Nephron (organoid): ENCODE measurements at regions not wholly inside any gene's neighbourhood (a gene's known extent, or its start where the extent isn't known, plus 50 kb on each side); places are given as distances from the start of the nearest gene placed in this dataset.

Experiments used
- H3K27ac Mint-ChIP-seq, 3 experiments: 2 replicates each; pipeline ENCODE4 v1.8.0; 2020; ENCODE audit warnings: mixed read lengths in 3 of 3, mild to moderate bottlenecking in 2 of 3, moderate library complexity in 1 of 3
- H3K27me3 Mint-ChIP-seq: 2 replicates; pipeline ENCODE4 v1.8.0; 2021; ENCODE audit warnings: low read depth, mild to moderate bottlenecking, moderate library complexity, mixed read lengths
- H3K36me3 Mint-ChIP-seq: 2 replicates; pipeline ENCODE4 v1.8.0; 2020; ENCODE audit warnings: low read depth, mixed read lengths
- H3K4me1 Mint-ChIP-seq: 2 replicates; pipeline ENCODE4 v1.8.0; 2020; ENCODE audit warnings: mixed read lengths
- H3K4me3 Mint-ChIP-seq, 3 experiments: 2 replicates each; pipeline ENCODE4 v1.8.0; 2020; ENCODE audit warnings: mild to moderate bottlenecking in 3 of 3, mixed read lengths in 3 of 3, moderate library complexity in 2 of 3
- H3K9me3 Mint-ChIP-seq: 2 replicates; pipeline ENCODE4 v1.8.0; 2020; ENCODE audit warnings: mixed read lengths
- TF ChIP-seq, protein P1 (sequence below), 3 experiments: fragments of 200-600 bp; sonication (generic); IDR thresholded peaks; one replicate each; pipeline ENCODE4 v1.5.0; 2021; ENCODE audit warnings: antibody characterized with exemption in 3 of 3; ENCODE audit not compliant: unreplicated experiment in 3 of 3

DNA sequence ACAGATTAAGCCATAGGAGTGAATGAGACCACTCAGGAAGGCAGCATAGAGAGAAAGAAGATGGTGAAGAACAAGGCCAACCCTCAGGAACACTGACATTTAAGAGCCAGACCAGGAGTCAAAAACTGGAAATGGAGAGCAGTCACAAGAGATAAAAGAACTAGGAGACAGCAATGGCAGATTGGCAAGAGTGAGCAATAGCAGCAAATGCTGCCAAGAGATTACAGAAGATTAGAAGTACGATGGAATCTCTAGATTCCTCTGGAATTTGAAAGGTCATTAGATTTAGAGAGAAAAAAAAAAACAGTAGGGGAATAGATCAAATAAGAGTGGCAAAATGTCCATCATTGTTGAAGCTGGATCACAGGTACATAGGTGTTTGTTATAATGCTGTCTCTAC lies 73.4 kb upstream of the SLC44A1 start:
- TF ChIP-seq, protein P1, sequence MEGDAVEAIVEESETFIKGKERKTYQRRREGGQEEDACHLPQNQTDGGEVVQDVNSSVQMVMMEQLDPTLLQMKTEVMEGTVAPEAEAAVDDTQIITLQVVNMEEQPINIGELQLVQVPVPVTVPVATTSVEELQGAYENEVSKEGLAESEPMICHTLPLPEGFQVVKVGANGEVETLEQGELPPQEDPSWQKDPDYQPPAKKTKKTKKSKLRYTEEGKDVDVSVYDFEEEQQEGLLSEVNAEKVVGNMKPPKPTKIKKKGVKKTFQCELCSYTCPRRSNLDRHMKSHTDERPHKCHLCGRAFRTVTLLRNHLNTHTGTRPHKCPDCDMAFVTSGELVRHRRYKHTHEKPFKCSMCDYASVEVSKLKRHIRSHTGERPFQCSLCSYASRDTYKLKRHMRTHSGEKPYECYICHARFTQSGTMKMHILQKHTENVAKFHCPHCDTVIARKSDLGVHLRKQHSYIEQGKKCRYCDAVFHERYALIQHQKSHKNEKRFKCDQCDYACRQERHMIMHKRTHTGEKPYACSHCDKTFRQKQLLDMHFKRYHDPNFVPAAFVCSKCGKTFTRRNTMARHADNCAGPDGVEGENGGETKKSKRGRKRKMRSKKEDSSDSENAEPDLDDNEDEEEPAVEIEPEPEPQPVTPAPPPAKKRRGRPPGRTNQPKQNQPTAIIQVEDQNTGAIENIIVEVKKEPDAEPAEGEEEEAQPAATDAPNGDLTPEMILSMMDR (IDR thresholded peaks at IDR 0.05; ENCODE audit: unreplicated experiment in 3 of 3) = no peak
- H3K27ac Mint-ChIP-seq = no peak overlapping the region
- no peak overlapping the region for H3K4me3 Mint-ChIP-seq
- no peaks in the 10 kb centered on the region for H3K9me3 Mint-ChIP-seq
- H3K36me3 Mint-ChIP-seq = no peaks in the 10 kb centered on the region
- H3K4me1 Mint-ChIP-seq = peaks cover 51% of the 10 kb centered on the region
- H3K27me3 Mint-ChIP-seq = peaks cover 8% of the 10 kb centered on the region

DNA sequence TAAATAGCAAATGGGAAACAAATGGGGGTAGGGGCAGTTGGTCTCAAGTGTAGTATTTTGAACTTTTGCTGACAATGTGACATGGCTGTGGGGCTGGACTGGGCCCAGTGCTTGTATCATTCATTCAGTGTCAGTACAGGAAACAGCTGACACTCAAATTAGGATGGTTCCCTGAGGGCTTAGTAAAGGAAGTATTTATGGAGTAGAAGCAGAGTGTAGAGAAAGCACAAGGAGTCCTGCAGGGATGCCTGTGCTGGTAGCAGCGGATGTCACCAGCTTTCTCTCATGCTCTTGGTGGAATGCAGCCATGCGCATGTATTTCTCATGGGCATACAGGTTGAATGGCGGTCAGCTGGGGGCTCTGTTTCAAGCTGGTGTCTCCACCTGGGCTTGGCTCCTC lies 72.9 kb upstream of the SLC44A1 start:
- H3K27ac Mint-ChIP-seq = no peak overlapping the region
- no peaks in the 10 kb centered on the region for H3K36me3 Mint-ChIP-seq
- H3K27me3 Mint-ChIP-seq = peaks cover 8% of the 10 kb centered on the region
- no peak overlapping the region for H3K4me3 Mint-ChIP-seq
- H3K9me3 Mint-ChIP-seq = no peaks in the 10 kb centered on the region
- peaks cover 49% of the 10 kb centered on the region for H3K4me1 Mint-ChIP-seq
- TF ChIP-seq, protein P1 (IDR thresholded peaks at IDR 0.05; ENCODE audit: unreplicated experiment in 3 of 3) = no peak

DNA sequence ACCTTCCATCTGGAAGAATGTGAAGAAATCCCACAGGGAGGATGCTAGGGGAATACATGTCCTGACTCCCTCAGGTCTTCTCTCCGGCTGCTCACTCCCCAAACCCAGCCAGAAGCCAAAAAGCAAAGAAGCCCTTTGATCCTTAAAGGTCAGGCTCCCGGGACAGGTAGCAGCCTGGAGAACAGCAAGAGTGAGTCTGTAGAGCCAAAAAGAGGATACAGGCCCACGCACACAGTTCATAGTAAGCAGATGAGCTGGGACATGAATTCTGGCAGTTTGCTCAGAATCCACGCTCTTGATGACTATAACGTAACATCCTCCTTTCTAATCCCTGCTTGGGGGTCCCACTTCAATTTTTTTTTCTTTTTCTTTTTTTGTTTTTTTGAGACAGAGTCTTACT lies 72.0 kb upstream of the SLC44A1 start:
- H3K36me3 Mint-ChIP-seq = no peaks in the 10 kb centered on the region
- peaks cover 42% of the 10 kb centered on the region for H3K4me1 Mint-ChIP-seq
- TF ChIP-seq, protein P1 (IDR thresholded peaks at IDR 0.05; ENCODE audit: unreplicated experiment in 3 of 3) = no peak
- H3K27me3 Mint-ChIP-seq = peaks cover 8% of the 10 kb centered on the region
- H3K27ac Mint-ChIP-seq = peak overlapping the region in 2 of 3 experiments; percentile 32 to 52
- H3K4me3 Mint-ChIP-seq = no peak overlapping the region
- H3K9me3 Mint-ChIP-seq = no peaks in the 10 kb centered on the region

DNA sequence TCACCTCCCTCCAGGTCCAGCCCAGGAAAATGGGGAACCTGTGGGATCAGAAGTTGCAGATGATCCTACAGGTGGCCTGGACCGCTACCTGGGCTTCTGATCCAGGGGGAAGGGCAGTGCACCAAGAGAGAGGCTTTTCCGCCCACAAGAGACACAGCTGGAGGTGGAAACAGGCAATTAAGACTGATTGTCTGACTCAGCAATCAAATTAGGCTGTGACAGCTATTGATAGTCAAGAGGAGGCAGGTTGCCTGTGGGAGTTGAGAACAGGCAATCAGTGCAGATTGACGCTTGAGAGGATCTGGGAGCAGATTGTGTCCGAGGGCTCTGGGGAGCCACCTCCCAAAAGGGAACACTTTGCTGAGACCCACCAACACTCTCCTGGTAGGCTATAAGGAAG lies 71.1 kb upstream of the SLC44A1 start:
- no peak overlapping the region for H3K4me3 Mint-ChIP-seq
- no peaks in the 10 kb centered on the region for H3K9me3 Mint-ChIP-seq
- H3K4me1 Mint-ChIP-seq = peaks cover 37% of the 10 kb centered on the region

DNA sequence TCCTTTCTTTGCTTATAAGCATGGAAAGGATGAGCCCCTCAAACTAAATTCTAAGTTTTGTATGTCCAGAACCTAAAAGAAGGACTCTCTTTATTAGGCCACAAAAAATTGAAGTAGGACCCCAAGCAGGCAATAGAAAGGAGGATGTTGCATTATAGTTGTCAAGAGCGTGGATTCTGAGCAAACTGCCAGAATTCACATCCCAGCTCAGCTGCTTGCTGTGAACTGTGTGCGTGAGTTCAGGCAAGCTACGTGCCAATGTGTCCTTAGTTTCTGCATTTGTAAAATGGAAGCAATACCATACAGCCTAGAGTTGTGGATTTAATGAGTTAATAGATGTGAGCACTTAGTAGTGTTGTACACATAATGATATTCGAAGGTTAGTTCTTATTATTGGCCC lies 70.6 kb upstream of the SLC44A1 start:
- H3K4me1 Mint-ChIP-seq = peaks cover 33% of the 10 kb centered on the region
- no peak overlapping the region for H3K4me3 Mint-ChIP-seq
- no peaks in the 10 kb centered on the region for H3K36me3 Mint-ChIP-seq
- H3K9me3 Mint-ChIP-seq = no peaks in the 10 kb centered on the region
- H3K27me3 Mint-ChIP-seq = peaks cover 8% of the 10 kb centered on the region
- TF ChIP-seq, protein P1 (IDR thresholded peaks at IDR 0.05; ENCODE audit: unreplicated experiment in 3 of 3) = no peak
- peak overlapping the region in 1 of 3 experiments; percentile 16 for H3K27ac Mint-ChIP-seq

More for the DNA sequence above, 71.1 kb upstream of the SLC44A1 start:
- Mint-ChIP-seq H3K27me3 (peaks cover 8% of the 10 kb centered on the region), H3K36me3 (no peaks in the 10 kb centered on the region), H3K27ac (peak overlapping the region in 1 of 3 experiments; percentile 77)
- TF ChIP-seq, protein P1 (IDR thresholded peaks at IDR 0.05; ENCODE audit: unreplicated experiment in 3 of 3) = no peak

DNA sequence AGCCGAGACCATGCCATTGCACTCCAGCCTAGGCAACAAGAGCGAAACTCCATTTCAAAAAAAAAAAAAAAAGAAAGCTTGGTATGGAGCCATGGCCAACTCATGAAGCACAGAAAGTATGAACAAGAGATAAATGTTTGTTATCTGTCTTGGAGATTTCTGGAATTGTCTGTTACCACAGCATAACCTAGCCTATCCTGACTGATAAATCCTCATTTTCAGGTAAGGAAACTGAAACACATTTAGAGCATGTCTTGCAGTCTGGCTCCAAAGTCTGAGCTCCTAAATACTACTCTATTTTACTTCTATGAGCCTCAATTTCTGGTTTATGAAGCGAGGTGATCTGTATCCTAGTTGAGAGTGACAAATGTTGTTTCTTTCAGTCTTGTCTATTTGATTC lies 68.3 kb upstream of the SLC44A1 start:
- H3K27me3 Mint-ChIP-seq = peaks cover 8% of the 10 kb centered on the region
- H3K9me3 Mint-ChIP-seq = no peaks in the 10 kb centered on the region
- no peak overlapping the region for H3K4me3 Mint-ChIP-seq
- H3K4me1 Mint-ChIP-seq = peaks cover 17% of the 10 kb centered on the region
- TF ChIP-seq, protein P1 (IDR thresholded peaks at IDR 0.05; ENCODE audit: unreplicated experiment in 3 of 3) = no peak
- no peak overlapping the region for H3K27ac Mint-ChIP-seq
- H3K36me3 Mint-ChIP-seq = no peaks in the 10 kb centered on the region
